ENCODE measurements at regions not wholly inside any gene's neighbourhood (a gene's known extent, or its start where the extent isn't known, plus 50 kb on each side); places are given as distances from the start of the nearest gene placed in this dataset.
A peak's percentile ranks its signal among the peaks of the same experiment; 100 is the strongest.

- Histone ChIP-seq H3K4me1 (no peaks in the 10 kb centered on the region), H3K27ac (no peak overlapping the region), H3K36me3 (no peaks in the 10 kb centered on the region), H3K4me3 (no peak overlapping the region), H3K9me3 (no peaks in the 10 kb centered on the region), H3K27me3 (peaks cover 0 to 3% of the 10 kb centered on the region in 2 donors)
- no peak for DNase-seq
- intact Hi-C loops (cut with DNase I; ENCODE audit: low total_unique reads): no loop called here
- TF ChIP-seq POLR2A (IDR thresholded peaks at IDR 0.05): no peak
- TF ChIP-seq CTCF (IDR thresholded peaks at IDR 0.05): no peak
These were observed 615.8 kb upstream of the ZNF385D start for GRCh38 chr3:22366781-22367180.

DNA sequence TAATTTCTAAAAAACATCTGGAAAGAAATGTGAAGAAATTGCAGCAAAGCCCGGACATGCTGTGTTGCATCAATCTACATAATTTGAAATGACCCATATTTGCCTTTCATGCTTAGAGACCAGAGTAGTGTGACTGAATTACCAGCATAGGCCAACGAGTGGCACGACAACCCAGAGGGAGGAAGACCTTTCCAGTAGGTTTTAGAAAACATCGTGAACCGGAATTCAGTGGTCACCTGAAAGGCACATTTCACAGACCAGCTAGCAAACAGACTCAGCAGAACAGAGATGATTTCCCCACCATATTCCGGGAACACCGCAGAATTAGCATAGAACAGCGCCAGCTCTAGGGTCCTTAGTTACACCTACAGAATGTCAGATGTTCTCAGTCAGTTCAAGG lies 620.0 kb upstream of the ZNF385D start:
- intact Hi-C loops (cut with DNase I; ENCODE audit: low total_unique reads): no loop called here
- DNase-seq: no peak
- Histone ChIP-seq H3K36me3 (no peaks in the 10 kb centered on the region), H3K27me3 (peaks cover 0 to 3% of the 10 kb centered on the region in 2 donors), H3K27ac (no peak overlapping the region), H3K4me1 (no peaks in the 10 kb centered on the region), H3K9me3 (no peaks in the 10 kb centered on the region), H3K4me3 (no peak overlapping the region)
- TF ChIP-seq POLR2A (IDR thresholded peaks at IDR 0.05): no peak
- TF ChIP-seq CTCF (IDR thresholded peaks at IDR 0.05): no peak

DNA sequence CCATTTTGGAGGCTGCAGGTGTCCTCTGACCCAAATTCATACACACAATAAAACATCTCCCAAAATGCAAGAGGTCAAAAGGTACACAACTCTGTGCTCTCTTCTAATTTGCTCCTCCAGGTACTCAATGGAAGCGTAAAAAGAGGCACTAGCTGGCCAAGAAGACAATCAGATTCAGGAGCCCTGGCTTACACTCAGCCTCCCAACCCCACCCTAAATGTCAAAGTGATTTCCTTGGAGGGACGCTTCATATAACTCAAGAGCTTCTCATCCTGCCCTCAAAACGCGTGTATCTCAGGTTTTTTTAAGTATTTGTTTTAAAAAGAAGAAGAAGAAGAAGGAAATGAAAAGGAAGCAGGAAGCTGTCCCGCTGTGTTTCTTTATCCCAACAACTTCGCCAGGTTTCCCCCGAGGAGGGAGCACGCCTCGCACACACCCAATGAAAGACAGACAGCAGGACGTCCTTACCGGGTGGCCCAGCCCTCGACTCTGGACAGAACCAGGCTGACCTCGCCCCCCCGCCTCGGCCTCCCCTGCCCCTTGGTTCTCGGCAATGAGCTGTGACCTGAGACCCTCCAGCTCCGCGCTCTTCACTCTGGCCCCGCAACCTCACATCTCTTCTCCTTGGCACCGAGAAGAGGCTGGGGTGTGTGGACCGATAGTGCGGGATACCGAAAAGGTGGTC lies 620.7 kb upstream of the ZNF385D start:
- Histone ChIP-seq H3K27me3 (peaks cover 0 to 3% of the 10 kb centered on the region in 2 donors), H3K36me3 (no peaks in the 10 kb centered on the region), H3K27ac (no peak overlapping the region), H3K9me3 (no peaks in the 10 kb centered on the region), H3K4me1 (no peaks in the 10 kb centered on the region), H3K4me3 (peak overlapping the region in 1 of 2 donors; percentile 6)
- intact Hi-C loops (cut with DNase I; ENCODE audit: low total_unique reads): no loop called here
- DNase-seq: no peak
- TF ChIP-seq POLR2A (IDR thresholded peaks at IDR 0.05): no peak
- no peak for TF ChIP-seq CTCF (IDR thresholded peaks at IDR 0.05)

DNA sequence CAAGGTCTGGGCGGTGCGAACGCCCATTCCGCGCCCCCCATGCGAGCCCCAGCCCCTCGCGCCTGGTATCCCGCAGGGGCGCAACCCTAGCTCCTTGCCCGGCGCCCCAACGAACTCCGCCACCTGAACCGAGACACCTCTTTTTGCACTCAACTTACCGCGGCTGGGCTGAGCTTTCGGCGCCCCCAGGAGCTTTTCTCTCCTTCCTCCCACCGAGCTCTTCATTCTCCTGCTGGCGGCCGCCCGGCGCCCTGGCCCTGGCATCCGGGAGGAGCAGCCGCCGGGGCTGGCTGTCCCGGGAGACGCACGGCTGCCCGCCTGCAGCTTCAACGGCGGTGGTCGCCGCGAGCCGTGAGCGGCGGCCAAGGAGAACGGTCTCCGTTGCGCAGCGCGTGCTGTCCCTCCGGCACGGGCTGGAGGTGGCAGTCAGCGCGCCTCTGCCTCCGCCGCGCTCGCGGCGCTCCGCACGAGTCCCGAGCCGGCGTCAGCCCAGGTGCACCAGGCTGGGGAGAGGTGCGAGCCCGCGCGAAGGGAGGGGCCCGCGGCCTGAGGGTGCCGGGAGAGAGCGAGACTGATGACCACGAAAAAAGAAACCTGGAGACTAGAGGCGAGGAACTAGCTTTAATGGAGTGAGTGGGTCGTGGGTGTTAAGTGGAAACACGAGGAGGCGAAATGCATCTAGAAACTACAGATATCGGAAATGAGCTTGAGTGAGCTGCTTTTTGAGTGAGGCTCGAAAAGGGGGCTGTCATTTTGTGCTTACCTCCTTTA lies 621.5 kb upstream of the ZNF385D start:
- H3K36me3 ChIP-seq: no peaks in the 10 kb centered on the region
- peaks cover 0 to 3% of the 10 kb centered on the region in 2 donors for H3K27me3 ChIP-seq
- intact Hi-C loops (cut with DNase I; ENCODE audit: low total_unique reads): no loop called here
- no peaks in the 10 kb centered on the region for H3K9me3 ChIP-seq
- no peak for DNase-seq
- no peak overlapping the region for H3K27ac ChIP-seq
- TF ChIP-seq POLR2A (IDR thresholded peaks at IDR 0.05): no peak
- no peak for TF ChIP-seq CTCF (IDR thresholded peaks at IDR 0.05)
- H3K4me1 ChIP-seq: no peaks in the 10 kb centered on the region
- H3K4me3 ChIP-seq: peak overlapping the region in 1 of 2 donors; percentile 6

- Histone ChIP-seq H3K27ac (no peak overlapping the region), H3K9me3 (no peaks in the 10 kb centered on the region), H3K4me1 (no peaks in the 10 kb centered on the region), H3K27me3 (peaks cover 0 to 3% of the 10 kb centered on the region in 2 donors), H3K4me3 (no peak overlapping the region), H3K36me3 (no peaks in the 10 kb centered on the region)
- no peak for DNase-seq
- no peak for TF ChIP-seq CTCF (IDR thresholded peaks at IDR 0.05)
- TF ChIP-seq POLR2A (IDR thresholded peaks at IDR 0.05): no peak
- intact Hi-C loops (cut with DNase I; ENCODE audit: low total_unique reads): no loop called here
These were observed 622.2 kb upstream of the ZNF385D start for GRCh38 chr3:22373182-22373581.
